VCaP (cell line): ENCODE measurements at regions not wholly inside any gene's neighbourhood (a gene's known extent, or its start where the extent isn't known, plus 50 kb on each side); places are given as distances from the start of the nearest gene placed in this dataset.

Experiments used
- H3K27ac ChIP-seq: fragments of 450-650 bp; 2 replicates; pipeline ENCODE4 v1.5.1; 2017
- CTCF ChIP-seq: fragments of 450-650 bp; conservative IDR thresholded peaks from 2 replicates; pipeline ENCODE4 v1.5.1; 2017; ENCODE audit warnings: mild to moderate bottlenecking, moderate library complexity

- no peak overlapping the region for H3K27ac ChIP-seq
- no peak for TF ChIP-seq CTCF
These were observed 148.8 kb downstream of the NOC3L start for GRCh38 chr10:94213980-94214379.

DNA sequence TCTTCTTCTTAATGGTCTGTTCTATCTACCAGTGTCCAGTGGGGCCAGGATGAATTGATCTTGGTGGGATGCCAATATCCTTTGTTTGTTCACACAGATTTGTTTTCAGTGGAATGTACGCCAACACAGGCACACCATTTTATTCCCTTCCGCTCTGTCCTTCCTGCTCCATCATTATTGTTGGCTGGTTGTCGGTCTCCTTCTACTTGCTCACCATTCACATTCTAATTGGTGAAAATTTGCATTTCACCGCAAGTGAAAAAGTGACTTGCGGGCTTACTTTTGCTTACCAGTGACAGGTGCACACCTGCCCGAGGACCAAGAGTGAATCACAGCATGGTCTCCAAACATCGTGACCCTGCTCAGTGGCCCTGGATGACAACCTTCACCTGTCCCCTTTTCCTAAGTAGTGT, 148.3 kb downstream of the NOC3L start:
- TF ChIP-seq CTCF = no peak
- no peak overlapping the region for H3K27ac ChIP-seq

- H3K27ac ChIP-seq = no peak overlapping the region
- TF ChIP-seq CTCF = no peak
These were observed 146.5 kb downstream of the NOC3L start for GRCh38 chr10:94216201-94216600.

DNA sequence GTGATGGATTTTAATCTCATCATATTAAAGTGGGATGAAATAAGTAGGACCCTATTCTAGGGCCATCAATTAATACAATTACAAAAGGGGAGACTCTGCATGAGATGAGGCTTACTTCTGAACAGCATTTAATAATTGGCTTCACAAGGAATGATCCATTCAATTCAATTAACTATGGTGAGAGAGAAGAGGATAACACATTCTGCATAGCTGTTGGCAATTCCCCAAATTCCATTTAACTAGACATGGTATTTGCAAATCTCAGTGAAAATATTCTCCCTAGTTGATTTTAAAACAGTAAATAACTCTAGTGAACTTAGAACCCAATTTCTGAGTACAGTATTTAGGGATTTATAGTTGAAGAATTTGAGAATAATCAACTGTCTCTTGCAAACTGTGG, 145.3 kb downstream of the NOC3L start:
- H3K27ac ChIP-seq = no peak overlapping the region
- TF ChIP-seq CTCF = no peak

GRCh38 chr10:94218493-94219183, 144.1 kb downstream of the NOC3L start:
- H3K27ac ChIP-seq = no peak overlapping the region
- TF ChIP-seq CTCF = no peak

DNA sequence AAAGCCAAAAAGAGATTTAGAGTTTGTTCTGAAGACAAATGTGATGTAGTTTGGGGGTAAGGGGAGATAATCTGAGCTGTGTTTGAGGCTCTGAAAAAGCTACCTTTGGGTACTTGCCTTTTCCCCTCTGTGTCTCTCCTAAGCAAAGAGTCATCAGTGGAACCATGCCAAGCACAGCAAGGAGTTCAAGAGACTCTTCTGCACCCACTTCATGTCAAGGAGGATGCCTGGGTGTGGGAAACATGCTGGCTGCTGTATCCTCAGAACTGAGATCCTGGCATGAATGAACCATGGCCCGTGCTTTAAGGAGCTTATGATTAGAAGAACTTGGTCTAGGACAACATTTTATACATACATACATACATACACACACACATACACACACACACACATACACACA, 142.9 kb downstream of the NOC3L start:
- no peak for TF ChIP-seq CTCF
- no peak overlapping the region for H3K27ac ChIP-seq

GRCh38 chr10:94220717-94221116, 142.0 kb downstream of the NOC3L start:
- TF ChIP-seq CTCF = no peak
- no peak overlapping the region for H3K27ac ChIP-seq
